Uterus (tissue), 3 donors: ENCODE measurements at regions not wholly inside any gene's neighbourhood (a gene's known extent, or its start where the extent isn't known, plus 50 kb on each side); places are given as distances from the start of the nearest gene placed in this dataset.

ENCODE experiments used
- DNase-seq, 2 donors: peaks; one replicate each; pipeline ENCODE4 v3.0.0-alpha.2; 2019 to 2020
- H3K27ac ChIP-seq, 2 donors: fragments of 200-600 bp; sonication (generic); 1 replicate in 1 of 2; 2 replicates in 1 of 2; pipeline ENCODE4 v1.5.1; 2016 to 2018
- H3K27me3 ChIP-seq, 2 donors: fragments of 200-600 bp; sonication (generic); one replicate each; pipeline ENCODE4 v1.5.1; 2018 to 2019; ENCODE audit warnings: control low read depth in 1 of 2
- H3K36me3 ChIP-seq, 2 donors: fragments of 200-600 bp; sonication (generic); one replicate each; pipeline ENCODE4 v1.5.1; 2019; ENCODE audit warnings: control low read depth in 1 of 2
- H3K4me1 ChIP-seq, 2 donors: fragments of 200-600 bp; sonication (generic); one replicate each; pipeline ENCODE4 v1.5.1; 2018 to 2019; ENCODE audit warnings: control low read depth in 1 of 2
- H3K4me3 ChIP-seq, 2 donors: fragments of 200-600 bp; sonication (generic); 1 replicate in 1 of 2; 2 replicates in 1 of 2; pipeline ENCODE4 v1.5.1; 2018 to 2019; ENCODE audit warnings: mild to moderate bottlenecking in 1 of 2
- H3K9me3 ChIP-seq, 2 donors: fragments of 200-600 bp; sonication (generic); one replicate each; pipeline ENCODE4 v1.5.1; 2019; ENCODE audit warnings: control low read depth in 1 of 2
- CTCF ChIP-seq, 4 experiments: fragments of 200-600 bp in 2 of 4; fragments of 450-650 bp in 2 of 4; sonication (generic) in 2 of 4; IDR thresholded peaks; one replicate each; pipeline ENCODE4 v1.5.1; 2016 to 2019; ENCODE audit warnings: antibody characterized with exemption in 4 of 4, mild to moderate bottlenecking in 2 of 4, moderate library complexity in 1 of 4
- POLR2A ChIP-seq, 2 donors: fragments of 450-650 bp; IDR thresholded peaks; one replicate each; pipeline ENCODE4 v1.6.1; 2016; ENCODE audit warnings: antibody characterized with exemption in 2 of 2, mild to moderate bottlenecking in 1 of 2, moderate library complexity in 1 of 2
- intact Hi-C: fragments of 100-400 bp; cut with DNase I; formaldehyde crosslinking; loops from one replicate; pipeline ENCODE4 v1.15.1; 2023; ENCODE audit warnings: low total_unique reads
- donor health status: DM: yes; HTN: yes; CAD: no.

DNA sequence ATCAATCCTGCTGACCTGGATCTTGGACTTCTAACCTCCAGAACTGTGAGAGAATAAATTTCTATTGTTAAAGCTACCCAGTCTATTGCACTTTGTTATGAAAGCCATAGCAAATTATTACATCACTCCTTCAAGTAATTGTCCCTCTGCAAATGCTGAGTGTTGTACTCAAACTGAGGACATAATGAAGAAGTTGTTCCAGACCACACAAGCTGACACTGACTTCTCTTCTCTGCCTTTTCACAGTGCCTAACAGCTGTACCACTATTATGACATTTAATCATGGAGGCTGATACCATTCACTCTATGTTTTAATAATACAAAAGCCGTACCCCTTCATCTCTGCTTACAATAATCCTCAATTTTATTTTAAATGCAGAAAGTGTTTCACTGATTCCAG lies 424.1 kb upstream of the PIK3C3 start:
- TF ChIP-seq POLR2A (IDR thresholded peaks at IDR 0.05): no peak
- TF ChIP-seq CTCF (IDR thresholded peaks at IDR 0.05): no peak
- Histone ChIP-seq H3K4me1 (no peaks in the 10 kb centered on the region), H3K27ac (no peak overlapping the region), H3K9me3 (no peaks in the 10 kb centered on the region), H3K36me3 (no peaks in the 10 kb centered on the region), H3K4me3 (no peak overlapping the region), H3K27me3 (no peaks in the 10 kb centered on the region)
- intact Hi-C loops: no loop called here
- DNase-seq: no peak

- H3K9me3 ChIP-seq: no peaks in the 10 kb centered on the region
- H3K4me3 ChIP-seq: no peak overlapping the region
- no peaks in the 10 kb centered on the region for H3K36me3 ChIP-seq
- no peaks in the 10 kb centered on the region for H3K27me3 ChIP-seq
- no peak for DNase-seq
- TF ChIP-seq CTCF (IDR thresholded peaks at IDR 0.05) (no peak), POLR2A (IDR thresholded peaks at IDR 0.05) (no peak)
- intact Hi-C loops: no loop called here
- no peaks in the 10 kb centered on the region for H3K4me1 ChIP-seq
- no peak overlapping the region for H3K27ac ChIP-seq
Measured at GRCh38 chr18:41529093-41529492, 425.9 kb upstream of the PIK3C3 start.

DNA sequence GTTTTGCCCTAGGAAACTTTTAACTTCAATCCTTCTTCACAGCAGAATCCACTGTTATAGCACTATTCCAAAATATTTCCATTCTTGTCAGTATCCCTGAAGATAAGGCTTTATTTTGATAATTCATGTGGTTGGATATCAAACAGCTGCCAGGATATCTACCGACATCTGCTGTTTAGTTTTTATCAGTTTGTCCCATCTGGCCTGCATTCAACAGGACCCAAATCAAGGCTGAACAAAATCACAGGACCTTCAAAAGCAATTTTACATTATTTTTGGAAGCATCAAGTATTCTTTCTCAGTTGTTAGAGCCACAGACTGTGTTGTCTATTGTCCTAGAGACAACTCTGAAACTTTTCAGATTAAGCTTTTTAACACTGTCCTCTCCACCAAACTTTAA lies 429.0 kb upstream of the PIK3C3 start:
- H3K36me3 ChIP-seq: no peaks in the 10 kb centered on the region
- no peaks in the 10 kb centered on the region for H3K27me3 ChIP-seq
- no peaks in the 10 kb centered on the region for H3K4me1 ChIP-seq
- TF ChIP-seq CTCF (IDR thresholded peaks at IDR 0.05) (no peak), POLR2A (IDR thresholded peaks at IDR 0.05) (no peak)
- no peak for DNase-seq
- H3K9me3 ChIP-seq: no peaks in the 10 kb centered on the region
- intact Hi-C loops: no loop called here
- H3K27ac ChIP-seq: no peak overlapping the region
- no peak overlapping the region for H3K4me3 ChIP-seq

DNA sequence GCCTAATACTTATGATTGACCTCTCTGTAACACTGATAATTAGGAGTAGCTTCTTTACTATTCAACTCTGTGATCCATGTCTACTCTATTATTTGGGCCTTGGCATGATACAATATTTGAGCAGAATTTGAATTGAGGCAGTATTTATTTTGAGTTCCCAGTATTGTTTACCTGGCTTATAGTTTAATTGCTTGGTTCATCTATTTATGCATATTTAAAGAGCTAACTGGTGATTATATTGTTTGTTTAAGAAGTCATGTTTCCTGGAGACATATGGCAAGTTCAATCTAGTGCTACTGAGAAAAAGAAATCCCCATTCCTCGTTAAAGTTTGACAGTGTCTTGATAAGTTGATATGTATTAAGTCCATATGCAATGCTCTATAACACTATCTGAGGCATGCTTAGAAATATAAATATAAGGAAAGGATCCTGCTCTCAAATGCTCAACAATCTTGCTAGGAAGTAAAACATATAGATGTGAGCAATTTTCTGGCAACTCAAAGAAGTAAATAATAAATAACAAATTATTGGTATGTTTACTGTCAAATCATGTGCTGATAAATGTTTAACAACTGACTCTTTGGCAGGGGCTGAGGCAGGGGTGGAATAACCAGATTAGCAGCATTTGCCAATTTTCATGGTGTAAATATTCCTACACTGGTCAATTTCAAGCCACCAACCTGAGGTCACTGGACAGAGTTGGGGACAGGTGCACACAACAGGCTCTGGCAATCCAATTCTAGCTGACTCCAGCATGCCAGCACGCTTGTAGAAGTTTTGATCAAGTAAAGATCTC lies 430.2 kb upstream of the PIK3C3 start:
- intact Hi-C loops: no loop called here
- Histone ChIP-seq H3K9me3 (no peaks in the 10 kb centered on the region), H3K4me1 (no peaks in the 10 kb centered on the region), H3K27me3 (no peaks in the 10 kb centered on the region), H3K4me3 (no peak overlapping the region), H3K27ac (no peak overlapping the region), H3K36me3 (no peaks in the 10 kb centered on the region)
- DNase-seq: no peak
- TF ChIP-seq POLR2A (IDR thresholded peaks at IDR 0.05) (no peak), CTCF (IDR thresholded peaks at IDR 0.05) (no peak)

- Histone ChIP-seq H3K36me3 (no peaks in the 10 kb centered on the region), H3K9me3 (no peaks in the 10 kb centered on the region), H3K27me3 (no peaks in the 10 kb centered on the region), H3K27ac (no peak overlapping the region), H3K4me1 (no peaks in the 10 kb centered on the region), H3K4me3 (no peak overlapping the region)
- no peak for TF ChIP-seq POLR2A (IDR thresholded peaks at IDR 0.05)
- no peak for TF ChIP-seq CTCF (IDR thresholded peaks at IDR 0.05)
- DNase-seq: no peak
- intact Hi-C loops: no loop called here
Measured at GRCh38 chr18:41517142-41517541, 437.9 kb upstream of the PIK3C3 start.
